Activated CD4-positive, CD25-positive, alpha-beta regulatory T cell treated with anti-CD3 and anti-CD28 coated beads, Interleukin-2, amount 50 U/mL, for 72 hours (primary cell): ENCODE measurements at regions not wholly inside any gene's neighbourhood (a gene's known extent, or its start where the extent isn't known, plus 50 kb on each side); places are given as distances from the start of the nearest gene placed in this dataset.
"Not testable (repeated sequence)": the region's sequence is repeated elsewhere in the genome, so short reads cannot be mapped to it uniquely, and the experiment has no call there.

ENCODE experiments used
- DNase-seq: peaks from one replicate; pipeline ENCODE4 v3.0.0; 2021

DNA sequence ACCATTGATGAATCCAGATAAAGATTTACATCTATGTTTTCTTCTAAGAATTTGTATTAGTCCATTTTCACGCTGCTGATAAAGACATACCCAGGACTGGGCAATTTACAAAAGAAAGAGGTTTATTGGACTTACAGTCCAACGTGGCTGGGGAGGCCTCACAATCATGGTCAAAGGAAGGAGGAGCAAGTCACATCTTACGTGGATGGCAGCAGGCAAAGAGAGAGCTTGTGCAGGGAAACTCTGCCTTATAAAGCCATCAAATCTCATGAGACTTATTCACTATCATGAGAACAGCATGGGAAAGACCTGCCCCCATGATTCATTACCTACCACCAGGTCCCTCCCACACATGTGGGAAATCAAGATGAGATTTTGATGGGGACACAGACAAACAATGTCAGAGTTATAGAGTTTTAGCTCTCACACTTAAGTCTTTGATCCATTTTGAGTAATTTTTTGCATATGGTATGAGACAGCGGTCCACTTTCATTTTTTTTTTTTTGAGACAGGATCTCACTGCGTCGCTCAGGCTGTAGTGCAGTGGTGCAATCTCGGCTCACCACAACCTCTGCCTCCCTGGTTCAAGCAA is 53.5 kb upstream of the JADE2 start:
- DNase-seq: not testable (repeated sequence)

DNA sequence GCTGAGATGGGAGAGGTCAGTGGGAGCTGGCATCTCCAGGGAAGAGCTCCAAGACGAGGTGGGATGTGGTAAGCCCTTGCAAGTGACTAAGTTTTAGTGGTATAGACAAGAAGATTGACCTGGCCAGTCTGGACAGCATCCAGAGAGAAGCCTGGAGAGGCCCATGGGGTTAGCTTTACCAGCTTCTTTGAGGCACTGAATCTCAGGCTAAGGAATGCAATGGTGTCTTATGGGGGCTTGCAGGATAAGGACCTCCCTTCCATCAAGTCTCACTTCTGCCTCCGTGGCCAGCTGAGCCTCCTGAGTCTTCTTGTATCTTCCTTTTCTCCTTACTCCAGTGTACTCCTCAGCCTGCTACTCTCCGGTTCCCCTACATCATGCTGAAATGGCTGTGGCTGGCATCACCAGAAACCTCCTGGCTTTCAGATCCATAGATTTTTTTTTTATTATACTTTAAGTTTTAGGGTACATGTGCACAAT is 56.5 kb upstream of the JADE2 start:
- peak; percentile 20 for DNase-seq

- DNase-seq: peak; percentile 9
Measured at GRCh38 chr5:134467231-134467630, 55.5 kb upstream of the CDKN2AIPNL start.

- DNase-seq: peak; percentile 49
Measured at GRCh38 chr5:134466241-134467069, 54.8 kb upstream of the CDKN2AIPNL start.

- peak; percentile 67 for DNase-seq
Measured at GRCh38 chr5:134465816-134466240, 54.1 kb upstream of the CDKN2AIPNL start.

GRCh38 chr5:134464988-134465815 is 53.5 kb upstream of the CDKN2AIPNL start:
- DNase-seq: peak; percentile 27

DNA sequence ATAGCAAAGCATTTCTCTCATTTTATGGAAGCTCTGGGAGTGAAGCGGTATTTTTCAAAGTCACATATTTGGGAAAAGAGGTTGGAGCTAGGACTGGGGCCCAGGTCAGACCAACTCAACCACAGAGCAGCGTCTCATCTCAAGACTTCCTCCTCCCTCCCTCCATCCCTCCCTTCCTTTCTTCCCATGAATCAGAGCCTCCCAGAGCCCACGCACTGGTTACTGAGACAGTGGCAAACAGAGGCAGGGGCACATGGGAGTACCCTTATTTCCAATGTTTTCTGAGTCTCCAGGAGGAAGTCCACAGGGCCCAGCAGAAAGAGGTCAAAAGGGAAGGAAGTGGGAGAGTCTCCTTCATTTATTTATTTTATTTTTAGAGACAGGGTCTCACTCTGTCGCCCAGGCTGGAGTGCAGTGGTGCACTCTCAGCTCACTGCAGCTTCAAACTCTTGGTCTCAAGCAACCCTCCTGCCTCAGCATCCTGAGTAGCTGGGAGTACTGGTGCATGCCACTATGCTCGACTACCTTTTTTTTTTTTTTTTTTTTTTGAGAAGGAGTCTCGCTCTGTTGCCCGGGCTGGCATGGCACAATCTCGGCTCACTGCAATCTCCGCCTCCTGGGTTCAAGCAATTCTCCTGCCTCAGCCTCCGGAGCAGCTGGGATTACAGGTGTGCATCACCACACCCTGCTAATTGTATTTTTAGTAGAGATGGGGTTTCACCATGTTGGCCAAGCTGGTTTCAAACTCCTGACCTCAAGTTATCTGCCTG is 52.5 kb upstream of the CDKN2AIPNL start:
- no peak for DNase-seq

DNA sequence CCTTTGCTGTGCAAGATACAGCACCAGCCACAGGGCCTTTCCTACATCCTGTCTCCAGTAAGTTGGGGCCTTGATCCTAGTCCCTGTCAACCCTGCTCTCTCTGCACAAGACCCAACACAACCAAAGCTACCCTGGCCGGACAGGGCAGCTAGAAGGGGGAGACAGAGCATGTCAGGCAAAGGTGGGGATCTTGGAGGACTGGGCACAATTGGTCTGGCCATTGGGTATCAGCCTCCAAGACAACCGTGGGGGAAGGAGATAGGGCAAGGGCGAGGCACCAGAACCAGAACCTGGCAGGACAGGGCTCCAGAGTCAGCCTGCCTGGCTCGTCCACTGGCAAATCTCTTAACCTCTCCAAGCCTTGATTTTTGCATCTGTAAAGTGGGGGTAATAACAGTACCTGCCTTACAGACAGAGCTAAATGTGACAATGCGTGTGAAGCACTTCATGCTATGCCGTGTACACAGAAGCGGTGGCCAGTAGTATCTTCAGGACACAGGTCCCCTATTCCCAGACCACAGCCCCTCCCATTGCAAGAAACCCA is 51.6 kb upstream of the CDKN2AIPNL start:
- DNase-seq: no peak

GRCh38 chr5:134462761-134463160 is 51.1 kb upstream of the CDKN2AIPNL start:
- DNase-seq: no peak

GRCh38 chr5:134462047-134462575 is 50.4 kb upstream of the CDKN2AIPNL start:
- no peak for DNase-seq
